B cell (primary cell): ENCODE measurements at regions not wholly inside any gene's neighbourhood (a gene's known extent, or its start where the extent isn't known, plus 50 kb on each side); places are given as distances from the start of the nearest gene placed in this dataset.

ENCODE experiments used
- ATAC-seq: fragments of 200-7000 bp; cut with Tn5 transposase; one replicate; pipeline ENCODE4 v1.10.0; 2021; ENCODE audit warnings: low read depth, mild to moderate bottlenecking, moderate number of reproducible peaks, moderate library complexity
- CTCF ChIA-PET: fragments of 350-600 bp; sonication (Branson Sonifier 250); formaldehyde crosslinking; loops from one replicate; lab custom pipeline; 2021; ENCODE audit warnings: antibody characterized with exemption, inconsistent platforms; lab: Charles Lee
- POLR2A ChIA-PET: fragments of 350-600 bp; sonication (Branson Sonifier 250); formaldehyde crosslinking; loops from one replicate; lab custom pipeline; 2021; ENCODE audit warnings: antibody characterized with exemption; lab: Charles Lee
- DNase-seq: peaks from one replicate; pipeline ENCODE4 v3.0.0; 2013
- H2AFZ ChIP-seq: 2 replicates; pipeline ENCODE4 v1.6.1; 2012; ENCODE audit warnings: mild to moderate bottlenecking, low read depth, low read length; ENCODE audit not compliant: insufficient read depth, poor library complexity, severe bottlenecking
- H3K27ac ChIP-seq, 2 donors: 1 replicate in 1 of 2; 2 replicates in 1 of 2; pipeline ENCODE4 v1.5.1; 2012 to 2013; ENCODE audit warnings: low read length in 2 of 2, mild to moderate bottlenecking in 2 of 2, moderate library complexity in 1 of 2
- H3K27me3 ChIP-seq, 4 experiments: fragments of 200-600 bp in 1 of 4; sonication (generic) in 1 of 4; replicated peaks in 1 of 4; 1 replicate in 2 of 4; 2 replicates in 2 of 4; pipeline versions ENCODE4 v1.6.1 to v1.7.0; 2013 to 2016; ENCODE audit warnings: low read length in 3 of 4, mild to moderate bottlenecking in 2 of 4, mixed read lengths in 1 of 4, moderate library complexity in 1 of 4; ENCODE audit not compliant: insufficient read depth in 4 of 4, control insufficient read depth in 3 of 4; ENCODE audit errors: control extremely low read depth in 1 of 4
- H3K36me3 ChIP-seq, 2 experiments: replicated peaks in 1 of 2; 1 replicate in 1 of 2; 2 replicates in 1 of 2; pipeline versions ENCODE4 v1.6.1 to v1.7.1; 2013; ENCODE audit warnings: low read length in 1 of 2; ENCODE audit not compliant: insufficient read depth in 2 of 2, control insufficient read depth in 1 of 2; ENCODE audit errors: control extremely low read depth in 1 of 2, extremely low read depth in 1 of 2
- H3K4me1 ChIP-seq, 2 donors: fragments of 200-600 bp in 1 of 2; sonication (generic) in 1 of 2; 1 replicate in 1 of 2; 2 replicates in 1 of 2; pipeline versions ENCODE4 v1.5.1 to v1.6.1; 2013 to 2017; ENCODE audit warnings: low read length in 2 of 2; ENCODE audit not compliant: control insufficient read depth in 2 of 2, insufficient read depth in 2 of 2
- H3K4me2 ChIP-seq: replicated peaks from 2 replicates; pipeline ENCODE3; 2012; ENCODE audit warnings: mild to moderate bottlenecking, low read depth, low read length; ENCODE audit not compliant: poor library complexity, severe bottlenecking
- H3K4me3 ChIP-seq, 5 experiments: fragments of 200-600 bp in 1 of 5; sonication (generic) in 1 of 5; 1 replicate in 3 of 5; 2 replicates in 2 of 5; pipeline versions ENCODE4 v1.5.1 to v1.7.0; 2011 to 2016; ENCODE audit warnings: low read length in 4 of 5, mild to moderate bottlenecking in 4 of 5, low read depth in 2 of 5, control low read depth in 1 of 5, moderate library complexity in 1 of 5; ENCODE audit not compliant: insufficient read depth in 1 of 5; ENCODE audit errors: control extremely low read depth in 1 of 5, extremely low read depth in 1 of 5
- H3K79me2 ChIP-seq: fragments of 200-600 bp; sonication (generic); one replicate; pipeline ENCODE4 v1.6.0; 2016; ENCODE audit warnings: low read length; ENCODE audit not compliant: control insufficient read depth, insufficient read depth
- H3K9ac ChIP-seq: fragments of 200-600 bp; sonication (generic); 2 replicates; pipeline ENCODE4 v1.6.1; 2017; ENCODE audit warnings: mild to moderate bottlenecking, low read length, moderate library complexity
- H3K9me3 ChIP-seq, 3 donors: one replicate each; pipeline versions ENCODE4 v1.6.1 to v1.7.1; 2013; ENCODE audit warnings: low read length in 2 of 3; ENCODE audit not compliant: control insufficient read depth in 2 of 3, insufficient read depth in 1 of 3; ENCODE audit errors: control extremely low read depth in 1 of 3
- H4K20me1 ChIP-seq: 2 replicates; pipeline ENCODE4 v1.6.0; 2012; ENCODE audit warnings: mild to moderate bottlenecking, low read length; ENCODE audit not compliant: insufficient read depth, control insufficient read depth, poor library complexity, severe bottlenecking
- H3K27ac Mint-ChIP-seq: one replicate; pipeline ENCODE4 v1.8.0; 2021; ENCODE audit warnings: mixed read lengths
- H3K27me3 Mint-ChIP-seq: one replicate; pipeline ENCODE4 v1.8.0; 2021; ENCODE audit warnings: mixed read lengths
- H3K4me1 Mint-ChIP-seq: one replicate; pipeline ENCODE4 v1.8.0; 2021; ENCODE audit warnings: mixed read lengths
- H3K4me3 Mint-ChIP-seq: one replicate; pipeline ENCODE4 v1.8.0; 2021; ENCODE audit warnings: mixed read lengths
- H3K9me3 Mint-ChIP-seq: one replicate; pipeline ENCODE4 v1.8.0; 2022; ENCODE audit warnings: mixed read lengths; ENCODE audit not compliant: insufficient read depth
- EZH2 ChIP-seq: IDR thresholded peaks from 2 replicates; pipeline ENCODE4 v1.6.1; 2012; ENCODE audit warnings: borderline replicate concordance, low read depth, mild to moderate bottlenecking, moderate library complexity, low read length; ENCODE audit not compliant: insufficient read depth, poor library complexity, severe bottlenecking
- WGBS: methylation state at CpG from one replicate; pipeline ENCODE4 v1.1.5; 2013; ENCODE audit warnings: missing lambda C conversion rate; ENCODE audit not compliant: insufficient coverage; 5-methylcytosine and 5-hydroxymethylcytosine counted together
- intact Hi-C: fragments of 100-400 bp; cut with micrococcal nuclease; formaldehyde crosslinking; loops from one replicate; pipeline ENCODE4 v1.10.0; 2022
- TF ChIP-seq, protein P1 (sequence below): fragments of 200-600 bp; IDR thresholded peaks from one replicate; pipeline ENCODE4 v1.8.0; 2022; ENCODE audit warnings: antibody characterized with exemption, mild to moderate bottlenecking

DNA sequence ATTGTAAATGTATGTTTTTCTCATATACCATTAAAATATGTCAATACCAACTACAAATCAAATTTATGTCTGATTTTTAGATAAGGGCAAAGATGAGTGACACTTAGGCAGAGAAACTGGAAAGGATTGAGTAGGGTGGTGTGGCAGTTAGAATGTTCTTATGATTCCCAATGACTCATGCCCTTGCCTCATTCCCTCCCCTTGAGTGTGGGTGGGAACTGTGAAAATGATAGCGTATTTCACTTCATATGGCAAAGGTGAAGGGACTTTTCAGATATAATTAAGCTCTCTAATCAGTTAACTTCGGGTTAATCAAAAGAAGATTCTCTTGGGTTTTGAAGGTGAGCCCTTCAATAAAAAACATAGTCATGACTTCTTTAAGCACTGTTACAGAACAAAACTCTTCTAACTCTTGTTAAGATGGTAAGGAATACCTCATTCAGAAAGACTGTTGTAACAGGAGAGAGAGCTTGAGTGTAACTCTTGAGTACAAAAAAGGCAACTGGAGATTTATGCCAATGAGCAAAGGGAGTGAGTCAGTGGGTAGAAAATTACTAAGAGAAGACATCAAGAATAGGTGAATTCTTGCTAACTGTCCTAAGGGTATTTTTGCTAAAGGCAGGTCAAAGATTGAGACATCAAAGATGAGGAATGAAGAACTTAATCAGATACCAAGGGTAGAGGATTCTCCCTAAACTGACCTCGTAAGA lies 329.5 kb downstream of the KCTD8 start:
- WGBS: no CpG with 5 or more reads among the region's 3 CpGs
- H3K27ac Mint-ChIP-seq: no peak overlapping the region
- ChIA-PET POLR2A (no interaction called here), CTCF (no interaction called here)
- H3K4me3 Mint-ChIP-seq: no peak overlapping the region
- DNase-seq: no peak
- intact Hi-C loops: no loop called here
- H3K27me3 ChIP-seq: no peaks in the 10 kb centered on the region
- H2AFZ ChIP-seq: no peak overlapping the region
- TF ChIP-seq, protein P1, sequence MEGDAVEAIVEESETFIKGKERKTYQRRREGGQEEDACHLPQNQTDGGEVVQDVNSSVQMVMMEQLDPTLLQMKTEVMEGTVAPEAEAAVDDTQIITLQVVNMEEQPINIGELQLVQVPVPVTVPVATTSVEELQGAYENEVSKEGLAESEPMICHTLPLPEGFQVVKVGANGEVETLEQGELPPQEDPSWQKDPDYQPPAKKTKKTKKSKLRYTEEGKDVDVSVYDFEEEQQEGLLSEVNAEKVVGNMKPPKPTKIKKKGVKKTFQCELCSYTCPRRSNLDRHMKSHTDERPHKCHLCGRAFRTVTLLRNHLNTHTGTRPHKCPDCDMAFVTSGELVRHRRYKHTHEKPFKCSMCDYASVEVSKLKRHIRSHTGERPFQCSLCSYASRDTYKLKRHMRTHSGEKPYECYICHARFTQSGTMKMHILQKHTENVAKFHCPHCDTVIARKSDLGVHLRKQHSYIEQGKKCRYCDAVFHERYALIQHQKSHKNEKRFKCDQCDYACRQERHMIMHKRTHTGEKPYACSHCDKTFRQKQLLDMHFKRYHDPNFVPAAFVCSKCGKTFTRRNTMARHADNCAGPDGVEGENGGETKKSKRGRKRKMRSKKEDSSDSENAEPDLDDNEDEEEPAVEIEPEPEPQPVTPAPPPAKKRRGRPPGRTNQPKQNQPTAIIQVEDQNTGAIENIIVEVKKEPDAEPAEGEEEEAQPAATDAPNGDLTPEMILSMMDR: no peak
- TF ChIP-seq EZH2: no peak
- no peak overlapping the region for H3K9ac ChIP-seq
- H4K20me1 ChIP-seq: no peaks in the 10 kb centered on the region
- no peaks in the 10 kb centered on the region for H3K4me1 Mint-ChIP-seq
- H3K4me3 ChIP-seq: no peak overlapping the region
- H3K79me2 ChIP-seq: no peaks in the 10 kb centered on the region
- H3K9me3 ChIP-seq: peaks cover 0 to 1% (median 0%) of the 10 kb centered on the region in 3 donors
- no peaks in the 10 kb centered on the region for H3K4me1 ChIP-seq
- H3K36me3 ChIP-seq: no peaks in the 10 kb centered on the region
- no peak overlapping the region for H3K4me2 ChIP-seq
- no peak overlapping the region for H3K27ac ChIP-seq
- no peaks in the 10 kb centered on the region for H3K27me3 Mint-ChIP-seq
- ATAC-seq: no peak
- H3K9me3 Mint-ChIP-seq: peaks cover 3% of the 10 kb centered on the region

DNA sequence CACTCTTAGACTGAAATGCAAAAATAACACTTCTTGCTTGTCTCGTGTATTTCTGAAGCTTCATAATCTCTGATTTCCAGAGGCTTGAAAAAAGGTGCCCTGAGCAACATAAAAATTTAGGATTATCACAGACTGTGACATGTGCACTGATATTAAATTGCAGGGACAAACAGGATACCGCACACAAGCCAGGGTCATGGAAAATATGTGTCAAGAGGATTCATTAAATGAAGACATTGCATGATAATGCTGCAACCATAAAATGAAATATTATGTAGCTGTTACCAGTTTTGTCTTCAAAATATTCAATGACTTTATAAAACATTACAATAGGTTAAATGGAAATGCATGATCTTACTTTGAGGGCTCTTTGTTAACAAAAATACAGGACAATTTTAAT lies 328.0 kb downstream of the KCTD8 start:
- CTCF ChIA-PET: no interaction called here

More for the DNA sequence above, 328.0 kb downstream of the KCTD8 start:
- no peaks in the 10 kb centered on the region for H3K79me2 ChIP-seq
- no peaks in the 10 kb centered on the region for H3K36me3 ChIP-seq
- H3K4me3 ChIP-seq: no peak overlapping the region
- H3K9me3 ChIP-seq: peaks cover 0 to 1% (median 0%) of the 10 kb centered on the region in 3 donors
- POLR2A ChIA-PET: no interaction called here
- TF ChIP-seq, protein P1: no peak
- TF ChIP-seq EZH2: no peak
- H3K27me3 Mint-ChIP-seq: no peaks in the 10 kb centered on the region
- no CpG with 5 or more reads among the region's 2 CpGs for WGBS
- H3K4me3 Mint-ChIP-seq: no peak overlapping the region
- H3K27ac Mint-ChIP-seq: no peak overlapping the region
- H3K9me3 Mint-ChIP-seq: peaks cover 3% of the 10 kb centered on the region
- H3K4me2 ChIP-seq: no peak overlapping the region
- no peaks in the 10 kb centered on the region for H3K27me3 ChIP-seq
- no peak overlapping the region for H3K9ac ChIP-seq
- no peak for ATAC-seq
- intact Hi-C loops: no loop called here
- H4K20me1 ChIP-seq: no peaks in the 10 kb centered on the region
- H3K27ac ChIP-seq: no peak overlapping the region
- H3K4me1 ChIP-seq: no peaks in the 10 kb centered on the region
- no peaks in the 10 kb centered on the region for H3K4me1 Mint-ChIP-seq
- H2AFZ ChIP-seq: no peak overlapping the region
- no peak for DNase-seq
